ENCODE measurements at regions not wholly inside any gene's neighbourhood (a gene's known extent, or its start where the extent isn't known, plus 50 kb on each side); places are given as distances from the start of the nearest gene placed in this dataset.

- TF ChIP-seq YY1 (IDR thresholded peaks at IDR 0.05; ENCODE audit: insufficient read depth, insufficient read length): no peak
- no peak for TF ChIP-seq ZNF274 (IDR thresholded peaks at IDR 0.05; ENCODE audit: low read depth, low read length)
- no peak for TF ChIP-seq SUZ12 (IDR thresholded peaks at IDR 0.05; ENCODE audit: extremely low read depth, insufficient read depth, insufficient read length)
These were observed 65.2 kb upstream of the SLC35G4 start for GRCh38 chr18:11544060-11544633.
